ENCODE measurements at regions not wholly inside any gene's neighbourhood (a gene's known extent, or its start where the extent isn't known, plus 50 kb on each side); places are given as distances from the start of the nearest gene placed in this dataset.
"Not testable (repeated sequence)": the region's sequence is repeated elsewhere in the genome, so short reads cannot be mapped to it uniquely, and the experiment has no call there.

DNA sequence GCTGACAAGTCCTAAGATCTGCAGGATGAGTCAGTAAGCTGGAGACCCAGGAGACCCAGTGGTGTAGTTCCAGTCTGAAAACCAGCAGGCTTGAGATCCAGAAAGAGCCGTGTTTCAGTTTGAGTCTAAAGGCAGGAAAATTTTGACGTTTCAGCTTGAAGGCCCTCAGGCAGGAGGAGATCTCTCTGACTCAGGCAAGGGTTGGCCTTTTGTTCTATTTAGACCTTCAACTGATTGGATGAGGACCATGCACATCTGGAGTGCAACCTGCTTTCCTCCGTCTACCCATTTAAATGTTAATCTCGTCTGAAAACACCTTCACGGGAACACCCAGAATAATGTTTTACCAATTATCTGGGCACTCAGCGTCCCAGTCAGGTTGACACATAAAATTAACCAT is 69.5 kb downstream of the NPIPA7 start:
- DNase-seq = not testable (repeated sequence)

DNA sequence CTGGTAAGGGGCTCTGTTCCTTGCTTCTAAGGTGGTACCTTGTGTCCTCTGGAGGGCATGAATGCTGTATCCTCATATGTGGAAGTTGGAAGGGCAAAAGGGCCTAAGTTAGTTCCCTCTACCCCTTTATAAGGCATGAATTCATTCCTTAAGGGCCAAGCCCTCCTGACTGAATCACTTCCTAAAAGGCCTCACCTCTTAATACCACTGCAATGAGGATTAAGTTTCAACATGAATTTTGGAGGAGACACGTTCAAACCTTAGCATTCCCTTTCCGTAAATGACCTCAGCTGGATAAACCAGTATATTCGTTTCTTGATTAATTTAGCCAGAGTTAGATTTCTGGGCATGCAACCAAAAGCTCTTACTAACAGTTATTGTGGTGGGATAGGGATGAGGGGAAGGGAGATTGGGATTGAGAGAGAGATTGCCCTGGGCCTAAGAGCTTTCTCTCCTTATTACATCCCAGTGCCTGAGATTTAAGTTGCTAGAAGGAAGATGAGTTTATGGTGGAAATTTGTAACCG is 70.8 kb downstream of the NPIPA7 start:
- not testable (repeated sequence) for DNase-seq

GRCh38 chr16:16451721-16452410 is 72.9 kb downstream of the NPIPA7 start:
- not testable (repeated sequence) for DNase-seq

GRCh38 chr16:16458579-16458978 is 79.6 kb downstream of the NPIPA7 start:
- DNase-seq = not testable (repeated sequence)

- DNase-seq = not testable (repeated sequence)
Observed at GRCh38 chr16:16463792-16464191, 84.9 kb downstream of the NPIPA7 start.

DNA sequence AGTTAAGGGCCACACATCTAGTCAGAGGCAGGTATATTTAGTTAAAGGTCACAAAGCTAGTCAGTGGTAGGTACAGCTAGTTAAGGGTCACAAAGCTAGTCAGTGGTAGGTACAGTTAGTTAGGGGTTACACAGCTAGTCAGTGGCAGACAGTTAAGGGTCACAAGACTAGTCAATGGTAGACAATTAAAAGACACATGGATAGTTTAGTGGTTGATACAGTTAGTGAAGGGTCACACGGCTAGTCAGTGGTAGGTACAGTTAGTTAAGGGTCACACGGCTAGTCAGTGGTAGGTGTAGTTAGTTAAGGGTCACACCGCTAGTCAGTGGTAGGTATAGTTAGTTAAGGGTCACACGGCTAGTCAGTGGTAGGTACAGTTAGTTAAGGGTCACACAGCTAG is 110.0 kb downstream of the NPIPA7 start:
- DNase-seq = not testable (repeated sequence)

GRCh38 chr16:16489466-16489865 is 110.5 kb downstream of the NPIPA7 start:
- not testable (repeated sequence) for DNase-seq

DNA sequence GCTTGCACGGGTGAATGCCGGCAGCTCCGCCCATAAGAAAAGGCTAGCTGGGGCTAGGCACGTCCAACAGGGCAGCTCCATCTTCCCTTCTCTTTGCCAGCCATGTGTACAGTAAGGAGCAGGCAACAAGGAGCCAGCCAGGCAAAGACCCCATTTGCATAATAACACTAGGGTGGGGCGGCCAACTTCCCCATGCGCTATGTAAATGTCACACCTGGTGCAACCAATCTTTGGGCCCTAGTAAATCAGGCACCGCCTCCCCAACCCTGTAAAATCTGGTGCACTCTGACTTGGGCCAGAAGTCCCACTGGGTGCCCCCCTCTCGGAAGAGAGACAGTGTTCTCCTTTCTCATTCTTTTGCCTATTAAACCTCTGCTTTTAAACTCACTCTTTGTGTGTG is 115.2 kb downstream of the NPIPA7 start:
- DNase-seq = not testable (repeated sequence)

- not testable (repeated sequence) for DNase-seq
Observed at GRCh38 chr16:16494998-16495397, 116.1 kb downstream of the NPIPA7 start.

GRCh38 chr16:16499875-16500274 is 120.9 kb downstream of the NPIPA7 start:
- DNase-seq = not testable (repeated sequence)

- DNase-seq = not testable (repeated sequence)
Observed at GRCh38 chr16:16507041-16507440, 128.1 kb downstream of the NPIPA7 start.

DNA sequence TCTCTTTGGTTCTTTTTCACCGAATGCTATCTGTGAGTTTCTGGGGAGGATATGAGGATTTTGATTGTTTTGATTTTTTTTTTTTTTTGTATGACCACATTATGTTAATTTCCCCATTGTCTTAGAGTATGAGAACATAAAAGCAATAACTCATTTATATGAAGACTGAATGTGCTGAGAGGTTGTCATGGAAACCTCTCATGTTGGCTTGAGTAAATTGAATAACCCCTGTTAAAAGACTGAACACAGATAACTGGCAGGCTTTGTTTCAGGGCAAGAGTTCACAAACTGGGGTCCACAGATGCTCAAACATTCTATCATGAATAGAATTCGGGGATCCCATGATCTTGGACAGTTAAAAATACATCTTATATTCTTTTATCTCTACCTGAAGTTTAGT is 129.4 kb downstream of the NPIPA7 start:
- DNase-seq = not testable (repeated sequence)

- DNase-seq = not testable (repeated sequence)
Observed at GRCh38 chr16:16519395-16519794, 140.5 kb downstream of the NPIPA7 start.

- DNase-seq = not testable (repeated sequence)
Observed at GRCh38 chr16:16521239-16522002, 142.5 kb downstream of the NPIPA7 start.

GRCh38 chr16:16526998-16527397 is 148.1 kb downstream of the NPIPA7 start:
- DNase-seq = not testable (repeated sequence)

- DNase-seq = not testable (repeated sequence)
Observed at GRCh38 chr16:16530744-16531143, 151.8 kb downstream of the NPIPA7 start.

DNA sequence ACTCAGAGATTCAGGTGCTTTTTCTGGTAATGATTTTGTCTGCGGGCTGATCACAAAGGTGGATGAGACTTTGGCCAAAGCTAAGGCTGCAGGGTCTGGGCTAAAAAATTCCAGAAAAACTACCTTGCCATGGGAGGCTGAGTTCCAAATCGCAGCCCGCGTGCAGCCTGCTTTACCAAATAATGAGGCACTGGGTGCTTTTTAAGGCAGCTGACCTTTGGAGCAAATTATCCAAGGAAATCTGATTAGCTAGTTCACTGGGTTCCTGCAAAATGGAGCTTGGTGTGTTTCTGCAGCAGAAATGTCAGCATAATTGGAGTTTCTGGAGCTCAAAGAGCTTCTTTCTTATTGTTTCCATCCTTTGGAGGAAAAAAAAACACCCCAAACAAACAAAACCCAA is 156.6 kb downstream of the NPIPA7 start:
- not testable (repeated sequence) for DNase-seq

GRCh38 chr16:16536151-16536550 is 157.2 kb downstream of the NPIPA7 start:
- DNase-seq = not testable (repeated sequence)

- DNase-seq = not testable (repeated sequence)
Observed at GRCh38 chr16:16549710-16550109, 170.8 kb downstream of the NPIPA7 start.

GRCh38 chr16:16550824-16551223 is 171.9 kb downstream of the NPIPA7 start:
- not testable (repeated sequence) for DNase-seq

GRCh38 chr16:16552819-16553340 is 173.9 kb downstream of the NPIPA7 start:
- not testable (repeated sequence) for DNase-seq

GRCh38 chr16:16559179-16559740 is 180.3 kb downstream of the NPIPA7 start:
- DNase-seq = not testable (repeated sequence)

DNA sequence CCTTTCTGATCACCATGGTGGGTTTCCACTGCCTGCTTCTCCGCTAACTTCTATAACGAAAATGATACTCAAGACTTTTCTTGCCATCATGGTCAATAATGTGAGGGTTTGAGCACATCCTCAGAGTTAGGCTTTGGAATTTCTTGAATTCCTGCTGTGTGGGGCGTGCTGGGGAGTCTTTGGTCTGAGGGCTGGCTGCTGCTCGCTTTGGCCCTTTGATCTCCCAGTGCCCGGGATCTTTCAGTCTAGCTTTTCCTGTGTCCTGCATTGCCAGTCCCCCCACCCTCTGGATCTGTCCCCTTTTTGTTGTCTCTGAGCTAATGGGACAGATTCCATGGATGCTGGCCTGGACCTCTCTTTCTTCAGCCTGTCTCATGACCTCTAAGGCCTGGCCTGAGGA is 182.6 kb downstream of the NPIPA7 start:
- DNase-seq = not testable (repeated sequence)

Measured in CD4-positive, alpha-beta T cell treated with Interleukin-21 for 1 hour (primary cell).